GM12892 (cell line): ENCODE measurements at regions not wholly inside any gene's neighbourhood (a gene's known extent, or its start where the extent isn't known, plus 50 kb on each side); places are given as distances from the start of the nearest gene placed in this dataset.

ENCODE experiments used
- DNase-seq: peaks from one replicate; pipeline ENCODE4 v3.0.0; 2011; ENCODE audit not compliant: insufficient read length
- FAIRE-seq: peaks from 2 replicates; lab custom pipeline; 2011; peaks lifted over from hg19 to GRCh38; lab: Jason Lieb, UNC
- POLR2A ChIP-seq: IDR thresholded peaks from 2 replicates; pipeline ENCODE4 v1.6.1; 2011; ENCODE audit warnings: low read depth, low read length, control low read depth
- POLR2AphosphoS5 ChIP-seq: IDR thresholded peaks from 2 replicates; pipeline ENCODE4 v1.6.1; 2011; ENCODE audit warnings: low read depth, low read length, control low read depth
- TAF1 ChIP-seq: IDR thresholded peaks from 2 replicates; pipeline ENCODE4 v1.6.1; 2011; ENCODE audit warnings: low read depth, mild to moderate bottlenecking, control low read depth, low read length, borderline replicate concordance

DNA sequence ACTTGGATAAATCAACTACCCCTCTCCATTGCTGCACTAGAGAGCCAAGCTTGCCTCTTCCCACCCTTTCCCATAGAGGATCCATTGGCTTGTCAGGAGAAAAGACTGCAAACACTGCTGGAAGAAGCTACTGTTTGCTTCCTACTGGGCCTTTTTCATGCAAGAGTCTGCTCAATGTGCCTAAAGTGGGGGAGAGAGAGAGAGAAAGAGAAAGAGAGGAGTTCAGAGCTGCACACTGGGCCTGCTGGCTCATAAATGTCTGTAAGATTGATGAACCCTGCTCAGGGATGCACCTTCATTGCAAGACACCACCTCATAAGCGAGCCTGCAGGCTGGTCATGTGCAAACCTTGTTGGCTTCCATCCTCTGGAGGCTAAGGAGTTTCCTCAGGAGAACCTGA lies 269.4 kb downstream of the ZNF608 start:
- DNase-seq (no peak), FAIRE-seq (no peak)
- TF ChIP-seq POLR2A (no peak), POLR2AphosphoS5 (no peak), TAF1 (no peak)

GRCh38 chr5:124474528-124475215 lies 271.8 kb downstream of the ZNF608 start:
- FAIRE-seq (no peak), DNase-seq (no peak)
- TF ChIP-seq POLR2A (no peak), POLR2AphosphoS5 (no peak), TAF1 (no peak)

GRCh38 chr5:124468671-124469411 lies 277.6 kb downstream of the ZNF608 start:
- no peak for DNase-seq
- TF ChIP-seq POLR2A (no peak), POLR2AphosphoS5 (no peak), TAF1 (no peak)
- FAIRE-seq: no peak

DNA sequence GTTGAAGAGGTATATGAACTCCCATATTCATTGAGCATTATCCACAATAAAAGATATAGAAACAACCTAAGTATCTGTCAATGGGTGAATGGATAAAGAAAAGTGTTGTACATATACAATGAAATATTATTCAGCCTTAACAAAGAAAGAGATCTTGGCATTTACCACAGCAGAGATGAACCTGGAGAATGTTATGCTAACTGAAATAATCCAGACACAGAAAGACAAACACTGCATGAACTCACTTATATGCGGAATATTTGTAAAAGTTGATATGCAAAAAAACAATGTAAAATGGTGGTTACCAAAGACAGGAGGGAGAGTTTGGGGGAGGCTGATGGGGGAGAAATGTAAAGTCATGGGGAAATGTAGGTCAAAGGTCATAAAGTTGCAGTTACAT lies 278.7 kb downstream of the ZNF608 start:
- no peak for FAIRE-seq

GRCh38 chr5:124466011-124466410 lies 280.4 kb downstream of the ZNF608 start:
- FAIRE-seq (no peak), DNase-seq (no peak)
- TF ChIP-seq POLR2AphosphoS5 (no peak), TAF1 (no peak)

More for the DNA sequence above, 278.7 kb downstream of the ZNF608 start:
- TF ChIP-seq POLR2A: no peak
- no peak for TF ChIP-seq POLR2AphosphoS5
- TF ChIP-seq TAF1: no peak
- no peak for DNase-seq

DNA sequence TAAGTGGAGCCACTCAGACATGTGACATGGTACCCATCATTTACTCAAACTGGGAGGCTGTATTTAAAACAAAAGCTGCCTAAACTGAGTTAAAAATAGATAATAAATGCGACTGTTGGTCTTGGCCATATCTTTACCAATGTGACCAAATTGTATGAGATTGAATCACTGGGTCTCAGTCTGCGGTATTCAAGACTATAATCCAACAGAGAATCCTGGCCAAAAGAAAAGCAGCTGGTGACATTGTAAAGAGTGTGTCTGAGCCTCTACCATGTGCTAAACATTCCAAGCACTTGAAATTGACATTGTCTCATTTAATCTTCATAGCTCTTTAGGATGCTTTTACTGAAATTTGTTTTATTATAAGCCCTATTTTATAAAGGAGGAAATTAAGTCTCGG lies 282.6 kb downstream of the ZNF608 start:
- DNase-seq: no peak
- no peak for FAIRE-seq
- TF ChIP-seq POLR2AphosphoS5 (no peak), POLR2A (no peak), TAF1 (no peak)

- DNase-seq: no peak
- TF ChIP-seq POLR2A: no peak
- no peak for FAIRE-seq
Observed at GRCh38 chr5:124462751-124463150, 283.7 kb downstream of the ZNF608 start.

DNA sequence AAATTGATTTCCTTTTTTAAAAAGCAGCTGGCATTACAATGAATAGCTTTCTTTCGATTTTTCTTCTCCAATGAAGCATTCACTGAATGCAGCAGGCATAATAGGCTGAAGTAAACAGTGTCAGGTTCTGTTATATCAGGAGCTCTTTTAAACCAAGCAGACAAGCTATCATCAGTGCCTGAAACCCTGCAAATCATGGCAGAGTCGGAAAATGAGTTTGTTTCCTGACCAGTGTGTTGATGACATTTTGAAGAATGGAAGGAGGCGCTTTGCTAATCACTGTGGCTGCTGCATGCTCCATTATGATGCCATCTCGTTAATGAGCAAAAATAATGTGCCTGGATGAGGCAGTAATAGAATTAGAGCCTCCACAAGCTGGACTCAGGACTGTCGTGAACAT lies 284.5 kb downstream of the ZNF608 start:
- FAIRE-seq (no peak), DNase-seq (no peak)
- no peak for TF ChIP-seq POLR2A
- TF ChIP-seq TAF1: no peak
- TF ChIP-seq POLR2AphosphoS5: no peak

GRCh38 chr5:124461157-124461556 lies 285.3 kb downstream of the ZNF608 start:
- TF ChIP-seq POLR2A (no peak), POLR2AphosphoS5 (no peak), TAF1 (no peak)
- DNase-seq: no peak
- no peak for FAIRE-seq

- no peak for DNase-seq
- TF ChIP-seq POLR2A (no peak), POLR2AphosphoS5 (no peak), TAF1 (no peak)
- no peak for FAIRE-seq
Observed at GRCh38 chr5:124460642-124461041, 285.8 kb downstream of the ZNF608 start.

DNA sequence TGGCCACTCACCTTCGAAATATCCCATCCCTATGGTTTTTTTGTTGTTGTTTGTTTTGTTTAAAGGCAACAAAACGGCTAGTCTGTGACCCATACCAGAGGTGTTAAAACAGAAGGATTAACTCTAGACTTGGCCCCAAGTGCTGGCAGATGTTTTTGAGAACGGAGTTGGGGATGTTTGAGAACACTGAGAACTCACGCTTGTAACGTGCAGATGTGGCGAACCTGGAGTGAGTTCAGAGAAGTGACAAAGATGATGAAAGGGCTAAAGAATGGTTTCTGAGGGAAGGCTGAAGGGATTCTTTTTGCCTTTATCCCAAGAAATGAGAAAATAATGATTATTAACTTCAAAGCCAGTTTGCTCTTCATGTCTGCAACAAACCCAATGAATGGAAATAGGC lies 286.5 kb downstream of the ZNF608 start:
- DNase-seq: no peak
- FAIRE-seq: no peak

GRCh38 chr5:124457901-124458300 lies 288.5 kb downstream of the ZNF608 start:
- FAIRE-seq (no peak), DNase-seq (no peak)
- TF ChIP-seq POLR2A (no peak), TAF1 (no peak)

More for the DNA sequence above, 286.5 kb downstream of the ZNF608 start:
- TF ChIP-seq POLR2A (no peak), TAF1 (no peak), POLR2AphosphoS5 (no peak)
